HG02798 (cell line): ENCODE measurements at regions not wholly inside any gene's neighbourhood (a gene's known extent, or its start where the extent isn't known, plus 50 kb on each side); places are given as distances from the start of the nearest gene placed in this dataset.
A peak's percentile ranks its signal among the peaks of the same experiment; 100 is the strongest.

Source experiments
- ATAC-seq: cut with Tn5 transposase; IDR thresholded peaks from one replicate; pipeline ENCODE4 v1.9.1; 2021; ENCODE audit warnings: mild to moderate bottlenecking; ENCODE audit not compliant: unreplicated experiment, poor library complexity

- no peak for ATAC-seq
Observed at GRCh38 chr10:61549861-61550260, 96.7 kb upstream of the TMEM26 start.

GRCh38 chr10:61548364-61548763, 95.2 kb upstream of the TMEM26 start:
- no peak for ATAC-seq

GRCh38 chr10:61547297-61547696, 94.1 kb upstream of the TMEM26 start:
- no peak for ATAC-seq

- ATAC-seq = no peak
Observed at GRCh38 chr10:61545170-61545569, 92.0 kb upstream of the TMEM26 start.

- peak; percentile 60 for ATAC-seq
Observed at GRCh38 chr10:61543831-61544230, 90.7 kb upstream of the TMEM26 start.

- no peak for ATAC-seq
Observed at GRCh38 chr10:61542596-61542995, 89.4 kb upstream of the TMEM26 start.

GRCh38 chr10:61541960-61542359, 88.8 kb upstream of the TMEM26 start:
- ATAC-seq = peak; percentile 58

GRCh38 chr10:61539876-61540275, 86.7 kb upstream of the TMEM26 start:
- ATAC-seq = no peak

- no peak for ATAC-seq
Observed at GRCh38 chr10:61529208-61529607, 76.0 kb upstream of the TMEM26 start.

GRCh38 chr10:61503051-61503450, 49.9 kb upstream of the TMEM26 start:
- ATAC-seq = no peak
